HL-60 (cell line): ENCODE measurements at regions not wholly inside any gene's neighbourhood (a gene's known extent, or its start where the extent isn't known, plus 50 kb on each side); places are given as distances from the start of the nearest gene placed in this dataset.

ENCODE experiments used
- DNase-seq, 2 experiments: peaks; one replicate each; pipeline ENCODE4 v3.0.0-alpha.2; 2010 to 2020; ENCODE audit warnings: low read depth in 1 of 2, low spot score in 1 of 2
- H3K27ac ChIP-seq: fragments of 250-450 bp; sonication (Bioruptor Pico); replicated peaks from 2 replicates; pipeline ENCODE4 v1.5.1; 2020; ENCODE audit warnings: mild to moderate bottlenecking, moderate library complexity
- H3K27me3 ChIP-seq: fragments of 250-450 bp; sonication (Bioruptor Pico); 2 replicates; pipeline ENCODE4 v1.5.1; 2021; ENCODE audit warnings: mild to moderate bottlenecking, moderate library complexity; ENCODE audit not compliant: insufficient read depth, poor library complexity, severe bottlenecking
- H3K4me3 ChIP-seq: replicated peaks from 2 replicates; pipeline ENCODE4 v1.5.1; 2011; ENCODE audit warnings: mild to moderate bottlenecking, control low read depth, low read length; ENCODE audit not compliant: insufficient read depth
- CTCF ChIP-seq: IDR thresholded peaks from one replicate; pipeline ENCODE4 v1.5.1; 2011; ENCODE audit warnings: low read length, control low read depth, inconsistent platforms; ENCODE audit not compliant: insufficient read depth
- GABPA ChIP-seq: IDR thresholded peaks from 2 replicates; pipeline ENCODE4 v1.6.1; 2012; ENCODE audit warnings: low read depth
- POLR2AphosphoS5 ChIP-seq: IDR thresholded peaks from 2 replicates; pipeline ENCODE4 v1.6.1; 2012; ENCODE audit warnings: low read depth
- SPI1 ChIP-seq: IDR thresholded peaks from 2 replicates; pipeline ENCODE4 v1.6.1; 2012; ENCODE audit warnings: low read depth, mild to moderate bottlenecking, borderline replicate concordance
- TF ChIP-seq, protein P1 (sequence below): IDR thresholded peaks from 2 replicates; pipeline ENCODE4 v1.6.1; 2012; ENCODE audit warnings: low read depth; ENCODE audit not compliant: insufficient replicate concordance

DNA sequence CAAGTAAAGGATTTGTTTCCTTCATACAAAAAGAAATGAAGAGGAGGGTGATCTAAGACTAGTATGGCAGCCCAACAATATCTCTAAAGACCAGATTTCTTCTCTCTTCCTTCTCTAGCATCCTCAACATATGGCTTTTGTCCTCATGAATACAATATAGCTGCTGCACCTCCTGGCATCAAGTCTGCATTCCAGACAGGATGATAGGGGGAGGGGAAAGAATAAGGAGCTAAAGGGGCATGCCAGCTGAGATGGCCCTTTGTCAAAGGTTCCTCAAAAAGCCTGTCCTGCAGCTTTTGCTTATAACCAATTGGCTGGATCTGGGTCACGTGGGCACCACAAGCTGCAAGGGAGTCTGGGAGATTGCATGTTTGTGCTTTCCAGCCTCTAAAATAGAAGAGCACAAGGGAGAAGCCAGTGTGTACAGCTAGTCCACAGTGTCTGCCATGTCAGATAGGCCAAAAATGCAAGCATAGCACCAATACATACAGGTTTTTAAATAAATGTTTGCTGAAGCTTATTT is 132.6 kb downstream of the BCOR start:
- TF ChIP-seq, protein P1, sequence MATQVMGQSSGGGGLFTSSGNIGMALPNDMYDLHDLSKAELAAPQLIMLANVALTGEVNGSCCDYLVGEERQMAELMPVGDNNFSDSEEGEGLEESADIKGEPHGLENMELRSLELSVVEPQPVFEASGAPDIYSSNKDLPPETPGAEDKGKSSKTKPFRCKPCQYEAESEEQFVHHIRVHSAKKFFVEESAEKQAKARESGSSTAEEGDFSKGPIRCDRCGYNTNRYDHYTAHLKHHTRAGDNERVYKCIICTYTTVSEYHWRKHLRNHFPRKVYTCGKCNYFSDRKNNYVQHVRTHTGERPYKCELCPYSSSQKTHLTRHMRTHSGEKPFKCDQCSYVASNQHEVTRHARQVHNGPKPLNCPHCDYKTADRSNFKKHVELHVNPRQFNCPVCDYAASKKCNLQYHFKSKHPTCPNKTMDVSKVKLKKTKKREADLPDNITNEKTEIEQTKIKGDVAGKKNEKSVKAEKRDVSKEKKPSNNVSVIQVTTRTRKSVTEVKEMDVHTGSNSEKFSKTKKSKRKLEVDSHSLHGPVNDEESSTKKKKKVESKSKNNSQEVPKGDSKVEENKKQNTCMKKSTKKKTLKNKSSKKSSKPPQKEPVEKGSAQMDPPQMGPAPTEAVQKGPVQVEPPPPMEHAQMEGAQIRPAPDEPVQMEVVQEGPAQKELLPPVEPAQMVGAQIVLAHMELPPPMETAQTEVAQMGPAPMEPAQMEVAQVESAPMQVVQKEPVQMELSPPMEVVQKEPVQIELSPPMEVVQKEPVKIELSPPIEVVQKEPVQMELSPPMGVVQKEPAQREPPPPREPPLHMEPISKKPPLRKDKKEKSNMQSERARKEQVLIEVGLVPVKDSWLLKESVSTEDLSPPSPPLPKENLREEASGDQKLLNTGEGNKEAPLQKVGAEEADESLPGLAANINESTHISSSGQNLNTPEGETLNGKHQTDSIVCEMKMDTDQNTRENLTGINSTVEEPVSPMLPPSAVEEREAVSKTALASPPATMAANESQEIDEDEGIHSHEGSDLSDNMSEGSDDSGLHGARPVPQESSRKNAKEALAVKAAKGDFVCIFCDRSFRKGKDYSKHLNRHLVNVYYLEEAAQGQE: no peak
- TF ChIP-seq SPI1: no peak
- H3K27ac ChIP-seq: no peak overlapping the region
- H3K4me3 ChIP-seq: no peak overlapping the region
- H3K27me3 ChIP-seq: no peaks in the 10 kb centered on the region
- DNase-seq: no peak

- H3K27ac ChIP-seq: no peak overlapping the region
- no peak for TF ChIP-seq POLR2AphosphoS5
- H3K27me3 ChIP-seq: no peaks in the 10 kb centered on the region
- DNase-seq: no peak
- H3K4me3 ChIP-seq: no peak overlapping the region
Observed at GRCh38 chrX:39966176-39966575, 131.6 kb downstream of the BCOR start.

GRCh38 chrX:39967348-39967747 is 130.4 kb downstream of the BCOR start:
- no peak for TF ChIP-seq CTCF
- no peak for TF ChIP-seq SPI1
- TF ChIP-seq GABPA: no peak
- no peak for TF ChIP-seq POLR2AphosphoS5
- TF ChIP-seq, protein P1: no peak
- Histone ChIP-seq H3K4me3 (no peak overlapping the region), H3K27ac (no peak overlapping the region), H3K27me3 (no peaks in the 10 kb centered on the region)
- no peak for DNase-seq

- DNase-seq: no peak
- Histone ChIP-seq H3K4me3 (no peak overlapping the region), H3K27ac (no peak overlapping the region), H3K27me3 (no peaks in the 10 kb centered on the region)
- no peak for TF ChIP-seq SPI1
- TF ChIP-seq POLR2AphosphoS5: no peak
- TF ChIP-seq GABPA: no peak
- TF ChIP-seq CTCF: no peak
- TF ChIP-seq, protein P1: no peak
Observed at GRCh38 chrX:39969099-39969818, 128.5 kb downstream of the BCOR start.
